OCI-LY1 (cell line): ENCODE measurements at regions not wholly inside any gene's neighbourhood (a gene's known extent, or its start where the extent isn't known, plus 50 kb on each side); places are given as distances from the start of the nearest gene placed in this dataset.

Experiments used
- H2AFZ ChIP-seq: fragments of 200-600 bp; sonication (generic), shearing (Covaris generic); 2 replicates; pipeline ENCODE4 v1.6.0; 2014; ENCODE audit warnings: antibody characterized with exemption, mild to moderate bottlenecking, low read length
- H3F3A ChIP-seq: fragments of 200-600 bp; sonication (generic), shearing (Covaris generic); 2 replicates; pipeline ENCODE4 v1.6.0; 2014; ENCODE audit warnings: mild to moderate bottlenecking, antibody characterized with exemption, low read length, moderate library complexity; ENCODE audit not compliant: insufficient read depth
- H3K27ac ChIP-seq: fragments of 200-600 bp; sonication (generic); 2 replicates; pipeline ENCODE4 v1.5.1; 2014; ENCODE audit warnings: low read length, mixed run types, mild to moderate bottlenecking, low read depth; ENCODE audit not compliant: poor library complexity, severe bottlenecking
- H3K27me3 ChIP-seq: fragments of 200-600 bp; sonication (generic); 2 replicates; pipeline ENCODE4 v1.6.0; 2014; ENCODE audit warnings: antibody characterized with exemption, mild to moderate bottlenecking, low read length, moderate library complexity; ENCODE audit not compliant: insufficient read depth
- H3K36me3 ChIP-seq: fragments of 200-600 bp; sonication (generic); 2 replicates; pipeline ENCODE4 v1.6.1; 2014; ENCODE audit warnings: mild to moderate bottlenecking, antibody characterized with exemption, low read length, moderate library complexity, mixed read lengths; ENCODE audit not compliant: insufficient read depth
- H3K4me1 ChIP-seq: fragments of 200-600 bp; sonication (generic); 2 replicates; pipeline ENCODE4 v1.5.1; 2014; ENCODE audit warnings: mild to moderate bottlenecking, low read length, moderate library complexity; ENCODE audit not compliant: insufficient read depth, severe bottlenecking
- H3K4me2 ChIP-seq: fragments of 200-600 bp; sonication (generic), shearing (Covaris generic); 2 replicates; pipeline ENCODE4 v1.6.1; 2014; ENCODE audit warnings: low read length
- H3K4me3 ChIP-seq: fragments of 200-600 bp; sonication (generic); 2 replicates; pipeline ENCODE4 v1.5.1; 2014; ENCODE audit warnings: low read length, low read depth, mild to moderate bottlenecking, mixed read lengths; ENCODE audit not compliant: poor library complexity, severe bottlenecking
- H3K79me2 ChIP-seq: fragments of 200-600 bp; shearing (Covaris generic); 2 replicates; pipeline ENCODE4 v1.6.1; 2016; ENCODE audit warnings: mixed run types, low read length, mixed read lengths; ENCODE audit not compliant: insufficient read depth
- H3K9ac ChIP-seq: fragments of 200-600 bp; sonication (generic), shearing (Covaris generic); 2 replicates; pipeline ENCODE4 v1.6.1; 2014; ENCODE audit warnings: mild to moderate bottlenecking, low read length, mixed read lengths
- H3K9me2 ChIP-seq: fragments of 200-600 bp; sonication (generic), shearing (Covaris generic); 2 replicates; pipeline ENCODE4 v1.6.1; 2014; ENCODE audit warnings: low read depth, mild to moderate bottlenecking, low read length, mixed read lengths
- H3K9me3 ChIP-seq: fragments of 200-600 bp; shearing (Covaris generic); 2 replicates; pipeline ENCODE4 v1.6.1; 2014; ENCODE audit warnings: low read length, mixed read lengths
- H4K20me1 ChIP-seq: fragments of 200-600 bp; sonication (generic), shearing (Covaris generic); 2 replicates; pipeline ENCODE4 v1.6.0; 2016; ENCODE audit warnings: mild to moderate bottlenecking, low read length; ENCODE audit not compliant: insufficient read depth
- CTCF ChIP-seq: fragments of 200-600 bp; sonication (generic), shearing (Covaris generic); IDR thresholded peaks from 2 replicates; pipeline ENCODE4 v1.5.1; 2017; ENCODE audit warnings: mild to moderate bottlenecking, antibody characterized with exemption, low read length, moderate library complexity, mixed read lengths
- EZH2 ChIP-seq: fragments of 200-600 bp; sonication (generic), shearing (Covaris generic); IDR thresholded peaks from 2 replicates; pipeline ENCODE4 v1.8.0; 2017; ENCODE audit warnings: borderline replicate concordance, mixed run types, mild to moderate bottlenecking, antibody characterized with exemption, low read length, moderate library complexity, mixed read lengths

- TF ChIP-seq CTCF (no peak), EZH2 (no peak)
- Histone ChIP-seq H3F3A (no peaks in the 10 kb centered on the region), H3K79me2 (no peaks in the 10 kb centered on the region)
Observed at GRCh38 chr13:34371645-34372395, 553.9 kb downstream of the RFC3 start.

GRCh38 chr13:34372581-34372980 lies 554.6 kb downstream of the RFC3 start:
- no peak overlapping the region for H3K4me3 ChIP-seq
- no peaks in the 10 kb centered on the region for H3K4me1 ChIP-seq
- no peak overlapping the region for H2AFZ ChIP-seq
- H3K27ac ChIP-seq, result no peak overlapping the region
- H3K9me3 ChIP-seq, result no peaks in the 10 kb centered on the region
- no peaks in the 10 kb centered on the region for H3F3A ChIP-seq
- no peak for TF ChIP-seq EZH2
- no peak for TF ChIP-seq CTCF
- H3K27me3 ChIP-seq, result no peaks in the 10 kb centered on the region
- no peaks in the 10 kb centered on the region for H3K36me3 ChIP-seq
- no peaks in the 10 kb centered on the region for H4K20me1 ChIP-seq
- H3K79me2 ChIP-seq, result no peaks in the 10 kb centered on the region
- no peak overlapping the region for H3K9ac ChIP-seq
- H3K9me2 ChIP-seq, result no peaks in the 10 kb centered on the region
- H3K4me2 ChIP-seq, result no peak overlapping the region

More at GRCh38 chr13:34371645-34372395, 553.9 kb downstream of the RFC3 start:
- Histone ChIP-seq H3K36me3 (no peaks in the 10 kb centered on the region), H3K9ac (no peak overlapping the region), H3K27me3 (no peaks in the 10 kb centered on the region), H3K4me1 (no peaks in the 10 kb centered on the region), H4K20me1 (no peaks in the 10 kb centered on the region), H3K4me3 (no peak overlapping the region), H3K27ac (no peak overlapping the region), H3K9me3 (no peaks in the 10 kb centered on the region), H3K4me2 (no peak overlapping the region), H2AFZ (no peak overlapping the region), H3K9me2 (no peaks in the 10 kb centered on the region)

GRCh38 chr13:34376483-34376882 lies 558.5 kb downstream of the RFC3 start:
- Histone ChIP-seq H3K4me2 (no peak overlapping the region), H3F3A (no peaks in the 10 kb centered on the region), H3K79me2 (no peaks in the 10 kb centered on the region), H2AFZ (no peak overlapping the region), H3K27ac (no peak overlapping the region), H3K27me3 (no peaks in the 10 kb centered on the region), H3K4me3 (no peak overlapping the region), H3K9me2 (no peaks in the 10 kb centered on the region), H3K36me3 (no peaks in the 10 kb centered on the region), H3K4me1 (no peaks in the 10 kb centered on the region), H4K20me1 (no peaks in the 10 kb centered on the region), H3K9ac (no peak overlapping the region), H3K9me3 (no peaks in the 10 kb centered on the region)
- TF ChIP-seq EZH2, result no peak
- TF ChIP-seq CTCF, result no peak
